ENCODE measurements at regions not wholly inside any gene's neighbourhood (a gene's known extent, or its start where the extent isn't known, plus 50 kb on each side); places are given as distances from the start of the nearest gene placed in this dataset.
"Not testable (repeated sequence)": the region's sequence is repeated elsewhere in the genome, so short reads cannot be mapped to it uniquely, and the experiment has no call there.

DNA sequence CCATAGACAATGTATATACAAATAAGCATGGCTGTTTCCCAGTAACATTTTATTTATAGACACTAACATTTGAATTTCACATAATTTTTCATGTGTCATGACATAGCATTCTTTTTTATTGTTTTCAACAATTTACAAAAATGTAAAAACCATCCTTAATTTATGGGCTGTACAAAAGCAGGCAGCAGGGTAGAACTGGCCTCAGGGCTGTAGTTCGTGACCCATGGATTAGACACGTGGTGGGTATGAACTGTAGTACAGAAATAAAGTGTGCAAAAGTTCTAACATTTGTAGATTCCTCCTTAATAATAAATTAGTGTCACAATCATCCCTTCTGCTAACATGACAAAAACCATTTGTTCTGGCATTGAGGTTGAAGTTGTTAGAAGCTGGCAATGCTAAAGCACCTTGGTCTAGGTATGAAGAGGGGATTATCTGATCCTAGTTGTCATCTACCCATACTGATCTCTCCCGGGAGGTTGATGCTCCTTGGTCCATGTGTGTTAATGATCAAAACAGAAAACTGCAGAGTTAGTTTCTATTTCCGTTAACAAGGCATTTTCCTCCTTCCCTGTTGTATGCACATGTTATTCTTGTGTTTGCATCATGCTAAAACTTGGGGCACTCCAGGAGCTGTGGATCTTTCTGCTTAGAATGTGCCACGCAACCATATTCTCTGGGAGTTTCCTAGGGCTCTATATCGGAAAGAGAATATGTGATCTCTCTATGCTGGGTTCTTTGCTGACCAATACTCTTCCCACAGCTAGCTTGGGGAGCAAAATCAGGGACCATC, 917.6 kb downstream of the TLE1 start:
- intact Hi-C loops (cut with DNase I; ENCODE audit: low total_unique reads) (no loop called here), in situ Hi-C loops (cut with MboI; ENCODE audit: low sequenced_read_pairs in 4 of 4) (no loop called here)
- Histone ChIP-seq H3K27ac (no peak overlapping the region), H3K4me3 (no peak overlapping the region), H3K27me3 (no peaks in the 10 kb centered on the region), H3K4me1 (no peaks in the 10 kb centered on the region), H3K9me3 (no peaks in the 10 kb centered on the region), H3K36me3 (no peaks in the 10 kb centered on the region)
- ATAC-seq (no peak), DNase-seq (no peak)
- TF ChIP-seq, protein P1, sequence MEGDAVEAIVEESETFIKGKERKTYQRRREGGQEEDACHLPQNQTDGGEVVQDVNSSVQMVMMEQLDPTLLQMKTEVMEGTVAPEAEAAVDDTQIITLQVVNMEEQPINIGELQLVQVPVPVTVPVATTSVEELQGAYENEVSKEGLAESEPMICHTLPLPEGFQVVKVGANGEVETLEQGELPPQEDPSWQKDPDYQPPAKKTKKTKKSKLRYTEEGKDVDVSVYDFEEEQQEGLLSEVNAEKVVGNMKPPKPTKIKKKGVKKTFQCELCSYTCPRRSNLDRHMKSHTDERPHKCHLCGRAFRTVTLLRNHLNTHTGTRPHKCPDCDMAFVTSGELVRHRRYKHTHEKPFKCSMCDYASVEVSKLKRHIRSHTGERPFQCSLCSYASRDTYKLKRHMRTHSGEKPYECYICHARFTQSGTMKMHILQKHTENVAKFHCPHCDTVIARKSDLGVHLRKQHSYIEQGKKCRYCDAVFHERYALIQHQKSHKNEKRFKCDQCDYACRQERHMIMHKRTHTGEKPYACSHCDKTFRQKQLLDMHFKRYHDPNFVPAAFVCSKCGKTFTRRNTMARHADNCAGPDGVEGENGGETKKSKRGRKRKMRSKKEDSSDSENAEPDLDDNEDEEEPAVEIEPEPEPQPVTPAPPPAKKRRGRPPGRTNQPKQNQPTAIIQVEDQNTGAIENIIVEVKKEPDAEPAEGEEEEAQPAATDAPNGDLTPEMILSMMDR (IDR thresholded peaks at IDR 0.05 in 4 of 5, conservative IDR thresholded peaks at IDR 0.05 in 1 of 5) = no peak
- TF ChIP-seq POLR2A (IDR thresholded peaks at IDR 0.05) = no peak

- Histone ChIP-seq H3K4me1 (no peaks in the 10 kb centered on the region), H3K9me3 (no peaks in the 10 kb centered on the region), H3K27me3 (no peaks in the 10 kb centered on the region), H3K36me3 (no peaks in the 10 kb centered on the region), H3K4me3 (no peak overlapping the region), H3K27ac (no peak overlapping the region)
- TF ChIP-seq, protein P1 (IDR thresholded peaks at IDR 0.05 in 4 of 5, conservative IDR thresholded peaks at IDR 0.05 in 1 of 5) = no peak
- no peak for TF ChIP-seq POLR2A (IDR thresholded peaks at IDR 0.05)
- in situ Hi-C loops (cut with MboI; ENCODE audit: low sequenced_read_pairs in 4 of 4) (no loop called here), intact Hi-C loops (cut with DNase I; ENCODE audit: low total_unique reads) (no loop called here)
- DNase-seq = no peak
- ATAC-seq = no peak
These were observed 925.8 kb downstream of the TLE1 start for GRCh38 chr9:80763536-80763935.

GRCh38 chr9:80755586-80755985, 933.8 kb downstream of the TLE1 start:
- no peaks in the 10 kb centered on the region for H3K27me3 ChIP-seq
- no peaks in the 10 kb centered on the region for H3K9me3 ChIP-seq
- no peak overlapping the region for H3K4me3 ChIP-seq
- H3K36me3 ChIP-seq = no peaks in the 10 kb centered on the region
- H3K4me1 ChIP-seq = no peaks in the 10 kb centered on the region
- DNase-seq = no peak
- in situ Hi-C loops (cut with MboI; ENCODE audit: low sequenced_read_pairs in 4 of 4) = no loop called here
- H3K27ac ChIP-seq = no peak overlapping the region
- ATAC-seq = no peak
- intact Hi-C loops (cut with DNase I; ENCODE audit: low total_unique reads) = no loop called here
- TF ChIP-seq, protein P1 (IDR thresholded peaks at IDR 0.05 in 4 of 5, conservative IDR thresholded peaks at IDR 0.05 in 1 of 5) = no peak
- no peak for TF ChIP-seq POLR2A (IDR thresholded peaks at IDR 0.05)

DNA sequence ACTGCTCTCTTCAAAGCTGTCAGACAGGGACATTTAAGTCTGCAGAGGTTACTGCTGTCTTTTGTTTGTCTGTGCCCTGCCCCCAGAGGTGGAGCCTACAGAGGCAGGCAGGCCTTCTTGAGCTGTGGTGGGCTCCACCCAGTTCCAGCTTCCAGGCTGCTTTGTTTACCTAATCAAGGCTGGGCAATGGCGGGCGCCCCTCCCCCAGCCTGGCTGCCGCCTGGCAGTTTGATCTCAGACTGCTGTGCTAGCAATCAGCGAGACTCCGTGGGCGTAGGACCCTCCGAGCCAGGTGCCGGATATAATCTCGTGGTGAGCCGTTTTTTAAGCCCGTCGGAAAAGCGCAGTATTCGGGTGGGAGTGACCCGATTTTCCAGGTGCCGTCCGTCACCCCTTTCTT, 942.3 kb downstream of the TLE1 start:
- H3K27me3 ChIP-seq; H3K36me3 ChIP-seq; H3K4me1 ChIP-seq; H3K27ac ChIP-seq; intact Hi-C loops (cut with DNase I; ENCODE audit: low total_unique reads); ATAC-seq; H3K9me3 ChIP-seq; DNase-seq; H3K4me3 ChIP-seq; in situ Hi-C loops (cut with MboI; ENCODE audit: low sequenced_read_pairs in 4 of 4): not testable (repeated sequence)

GRCh38 chr9:80732506-80732905, 956.8 kb downstream of the TLE1 start:
- Histone ChIP-seq H3K4me3 (no peak overlapping the region), H3K27me3 (no peaks in the 10 kb centered on the region), H3K27ac (no peak overlapping the region), H3K9me3 (no peaks in the 10 kb centered on the region), H3K4me1 (no peaks in the 10 kb centered on the region), H3K36me3 (no peaks in the 10 kb centered on the region)
- ATAC-seq (no peak), DNase-seq (no peak)
- intact Hi-C loops (cut with DNase I; ENCODE audit: low total_unique reads) = no loop called here
- in situ Hi-C loops (cut with MboI; ENCODE audit: low sequenced_read_pairs in 4 of 4) = no loop called here
- TF ChIP-seq POLR2A (IDR thresholded peaks at IDR 0.05) = no peak

DNA sequence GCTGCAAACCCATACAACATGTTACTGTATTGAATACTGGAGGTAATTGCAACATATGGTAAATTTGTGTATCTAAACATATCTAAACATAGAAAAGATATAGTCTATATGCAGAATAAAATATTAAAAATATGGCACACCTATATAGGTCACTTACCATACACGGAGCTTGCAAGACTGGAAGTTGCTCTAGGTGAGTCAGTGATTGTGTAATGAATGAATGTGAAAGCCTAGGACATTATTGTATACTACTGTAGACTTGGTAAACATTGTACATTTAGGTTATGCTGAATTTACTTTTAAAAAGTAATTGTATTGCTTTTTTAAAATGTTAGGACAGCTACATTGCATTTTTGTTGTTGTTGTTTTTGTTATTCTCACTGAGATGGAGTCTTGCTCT, 968.8 kb downstream of the TLE1 start:
- H3K4me3 ChIP-seq = no peak overlapping the region
- H3K4me1 ChIP-seq = no peaks in the 10 kb centered on the region
- no peak for DNase-seq
- H3K9me3 ChIP-seq = no peaks in the 10 kb centered on the region
- no peaks in the 10 kb centered on the region for H3K36me3 ChIP-seq
- no peak overlapping the region for H3K27ac ChIP-seq
- no peak for ATAC-seq
- intact Hi-C loops (cut with DNase I; ENCODE audit: low total_unique reads) = no loop called here
- in situ Hi-C loops (cut with MboI; ENCODE audit: low sequenced_read_pairs in 4 of 4) = no loop called here
- no peaks in the 10 kb centered on the region for H3K27me3 ChIP-seq
- TF ChIP-seq, protein P1 (IDR thresholded peaks at IDR 0.05 in 4 of 5, conservative IDR thresholded peaks at IDR 0.05 in 1 of 5) = no peak
- no peak for TF ChIP-seq POLR2A (IDR thresholded peaks at IDR 0.05)
